ENCODE measurements at regions not wholly inside any gene's neighbourhood (a gene's known extent, or its start where the extent isn't known, plus 50 kb on each side); places are given as distances from the start of the nearest gene placed in this dataset.

GRCh38 chr2:85954192-85954589 lies 65.4 kb upstream of the ST3GAL5 start:
- TF ChIP-seq EZH2 (IDR thresholded peaks at IDR 0.05; ENCODE audit: insufficient read depth, poor library complexity, severe bottlenecking): no peak
- no peak for TF ChIP-seq EZH2phosphoT487 (IDR thresholded peaks at IDR 0.05; ENCODE audit: insufficient read depth, low read depth)

All from GM23248 (cell line).